RWPE2 (cell line): ENCODE measurements at regions not wholly inside any gene's neighbourhood (a gene's known extent, or its start where the extent isn't known, plus 50 kb on each side); places are given as distances from the start of the nearest gene placed in this dataset.

Source experiments
- ATAC-seq: fragments of 200-7000 bp; cut with Tn5 transposase; 3 replicates; pipeline ENCODE4 v1.9.1; 2021; ENCODE audit warnings: low read depth
- DNase-seq: peaks from one replicate; pipeline ENCODE4 v3.0.0-alpha.2; 2020; ENCODE audit warnings: low spot score
- H3K27ac ChIP-seq: fragments of 450-650 bp; 2 replicates; pipeline ENCODE4 v1.5.1; 2017; ENCODE audit warnings: mild to moderate bottlenecking; ENCODE audit not compliant: poor library complexity, severe bottlenecking
- H3K27me3 ChIP-seq: fragments of 250-450 bp; sonication (Bioruptor Pico); 2 replicates; pipeline ENCODE4 v1.5.1; 2021; ENCODE audit warnings: mild to moderate bottlenecking, moderate library complexity; ENCODE audit not compliant: insufficient read depth, poor library complexity, severe bottlenecking
- H3K36me3 ChIP-seq: fragments of 250-450 bp; sonication (Bioruptor Pico); 2 replicates; pipeline ENCODE4 v1.5.1; 2020; ENCODE audit warnings: low read depth, mild to moderate bottlenecking, moderate library complexity
- H3K4me1 ChIP-seq: fragments of 250-450 bp; sonication (Bioruptor Pico); 2 replicates; pipeline ENCODE4 v1.5.1; 2021; ENCODE audit warnings: mild to moderate bottlenecking, moderate library complexity; ENCODE audit not compliant: insufficient read depth, poor library complexity, severe bottlenecking
- H3K4me3 ChIP-seq: fragments of 250-450 bp; sonication (Bioruptor Pico); 2 replicates; pipeline ENCODE4 v1.5.1; 2021; ENCODE audit warnings: mild to moderate bottlenecking, moderate library complexity; ENCODE audit not compliant: severe bottlenecking
- H3K9me3 ChIP-seq: fragments of 250-450 bp; sonication (Bioruptor Pico); 2 replicates; pipeline ENCODE4 v1.5.1; 2021; ENCODE audit warnings: mild to moderate bottlenecking, moderate library complexity; ENCODE audit not compliant: severe bottlenecking
- TF ChIP-seq, protein P1 (sequence below): fragments of 450-650 bp; IDR thresholded peaks from one replicate; pipeline ENCODE4 v1.5.1; 2017; ENCODE audit warnings: mild to moderate bottlenecking, moderate library complexity; ENCODE audit not compliant: poor library complexity, severe bottlenecking

DNA sequence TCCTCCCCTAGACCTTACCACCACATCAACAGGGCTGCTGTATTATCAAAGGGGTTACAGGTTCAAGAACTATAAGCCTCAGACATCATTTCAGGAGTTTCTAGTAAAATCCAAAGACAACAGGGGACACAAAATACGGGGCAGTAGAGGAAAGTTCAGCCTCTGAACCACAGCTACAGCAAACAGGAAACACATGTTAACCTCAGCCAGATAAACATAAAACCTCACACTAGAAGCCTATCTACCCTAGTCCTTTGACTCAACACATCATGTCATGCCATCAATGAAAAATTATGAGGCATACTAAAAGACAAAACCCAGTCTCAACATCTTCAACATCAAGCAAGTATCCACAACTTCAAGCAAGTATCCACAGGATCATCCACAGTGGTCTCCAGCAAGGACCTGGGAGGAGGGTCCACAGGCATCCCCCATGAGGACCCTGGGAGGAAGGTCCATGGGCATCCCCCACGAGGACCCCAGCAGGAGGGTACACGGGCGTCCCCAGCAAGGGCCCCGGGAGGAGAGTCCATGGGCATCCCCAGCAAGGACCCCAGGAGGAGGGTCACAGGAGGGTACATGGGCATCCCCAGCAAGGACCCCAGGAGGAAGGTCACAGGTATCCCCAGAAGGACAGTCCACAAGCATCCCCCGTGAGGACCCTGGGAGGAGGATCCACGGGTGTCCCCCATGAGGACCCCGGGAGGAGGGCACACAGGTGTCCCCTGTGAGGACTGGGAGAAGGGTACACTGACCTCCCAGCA is 440.0 kb downstream of the MATN1 start:
- no peak overlapping the region for H3K4me3 ChIP-seq
- peaks cover 17% of the 10 kb centered on the region for H3K27me3 ChIP-seq
- DNase-seq (no peak), ATAC-seq (no peak)
- H3K27ac ChIP-seq: no peak overlapping the region
- no peaks in the 10 kb centered on the region for H3K9me3 ChIP-seq
- TF ChIP-seq, protein P1, sequence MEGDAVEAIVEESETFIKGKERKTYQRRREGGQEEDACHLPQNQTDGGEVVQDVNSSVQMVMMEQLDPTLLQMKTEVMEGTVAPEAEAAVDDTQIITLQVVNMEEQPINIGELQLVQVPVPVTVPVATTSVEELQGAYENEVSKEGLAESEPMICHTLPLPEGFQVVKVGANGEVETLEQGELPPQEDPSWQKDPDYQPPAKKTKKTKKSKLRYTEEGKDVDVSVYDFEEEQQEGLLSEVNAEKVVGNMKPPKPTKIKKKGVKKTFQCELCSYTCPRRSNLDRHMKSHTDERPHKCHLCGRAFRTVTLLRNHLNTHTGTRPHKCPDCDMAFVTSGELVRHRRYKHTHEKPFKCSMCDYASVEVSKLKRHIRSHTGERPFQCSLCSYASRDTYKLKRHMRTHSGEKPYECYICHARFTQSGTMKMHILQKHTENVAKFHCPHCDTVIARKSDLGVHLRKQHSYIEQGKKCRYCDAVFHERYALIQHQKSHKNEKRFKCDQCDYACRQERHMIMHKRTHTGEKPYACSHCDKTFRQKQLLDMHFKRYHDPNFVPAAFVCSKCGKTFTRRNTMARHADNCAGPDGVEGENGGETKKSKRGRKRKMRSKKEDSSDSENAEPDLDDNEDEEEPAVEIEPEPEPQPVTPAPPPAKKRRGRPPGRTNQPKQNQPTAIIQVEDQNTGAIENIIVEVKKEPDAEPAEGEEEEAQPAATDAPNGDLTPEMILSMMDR: no peak
- no peaks in the 10 kb centered on the region for H3K36me3 ChIP-seq
- no peaks in the 10 kb centered on the region for H3K4me1 ChIP-seq

GRCh38 chr1:30280572-30280971 is 442.8 kb downstream of the MATN1 start:
- DNase-seq (no peak), ATAC-seq (no peak)
- Histone ChIP-seq H3K36me3 (no peaks in the 10 kb centered on the region), H3K27me3 (peaks cover 20% of the 10 kb centered on the region), H3K4me3 (no peak overlapping the region), H3K9me3 (no peaks in the 10 kb centered on the region), H3K27ac (no peak overlapping the region), H3K4me1 (no peaks in the 10 kb centered on the region)
- TF ChIP-seq, protein P1: no peak

DNA sequence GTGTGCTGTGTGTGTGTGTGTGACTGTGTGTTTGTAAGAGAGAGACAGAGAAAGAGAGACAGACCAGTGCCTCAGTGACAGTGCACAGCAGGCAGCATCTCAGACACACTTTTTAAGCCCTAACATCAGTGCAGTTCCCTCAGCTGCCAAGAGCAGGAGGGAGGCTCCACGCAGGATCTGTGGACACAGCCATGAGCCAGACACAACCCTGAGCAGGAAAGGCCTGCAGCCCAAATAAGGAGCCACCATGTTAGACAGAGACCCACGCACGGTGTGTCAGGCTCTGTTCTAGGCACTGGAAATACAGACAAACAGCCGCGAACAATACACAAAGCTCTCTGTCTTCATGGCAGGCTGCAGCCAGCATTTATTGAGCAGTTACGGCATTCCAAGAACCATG is 445.5 kb downstream of the MATN1 start:
- DNase-seq (peak; percentile 11), ATAC-seq (no peak)
- TF ChIP-seq, protein P1: no peak

DNA sequence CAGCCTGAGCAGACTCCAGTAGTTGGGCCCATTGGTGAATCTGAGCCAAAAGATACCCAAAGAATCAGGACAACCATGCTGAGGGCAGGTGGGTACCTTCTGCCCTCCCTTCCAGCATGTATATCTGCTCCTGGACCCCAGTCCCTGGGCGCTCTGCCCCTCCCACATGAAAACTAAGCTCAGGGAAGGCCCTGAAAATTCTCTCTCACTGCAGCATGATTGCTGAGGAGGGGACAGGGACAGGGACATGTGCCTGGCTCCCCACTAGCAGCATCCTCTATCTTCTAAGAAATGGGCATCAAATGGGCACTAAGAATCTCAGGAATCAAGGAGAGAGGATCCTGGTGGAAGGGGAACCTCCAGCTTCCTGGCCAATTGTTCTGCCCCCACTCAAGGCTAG is 446.0 kb downstream of the MATN1 start:
- Histone ChIP-seq H3K9me3 (no peaks in the 10 kb centered on the region), H3K4me3 (no peak overlapping the region), H3K36me3 (no peaks in the 10 kb centered on the region), H3K4me1 (no peaks in the 10 kb centered on the region), H3K27me3 (peaks cover 20% of the 10 kb centered on the region), H3K27ac (no peak overlapping the region)
- ATAC-seq (no peak), DNase-seq (peak; percentile 12)
- TF ChIP-seq, protein P1: no peak

More for the DNA sequence above, 445.5 kb downstream of the MATN1 start:
- Histone ChIP-seq H3K4me1 (no peaks in the 10 kb centered on the region), H3K36me3 (no peaks in the 10 kb centered on the region), H3K27ac (no peak overlapping the region), H3K9me3 (no peaks in the 10 kb centered on the region), H3K4me3 (no peak overlapping the region), H3K27me3 (peaks cover 20% of the 10 kb centered on the region)

DNA sequence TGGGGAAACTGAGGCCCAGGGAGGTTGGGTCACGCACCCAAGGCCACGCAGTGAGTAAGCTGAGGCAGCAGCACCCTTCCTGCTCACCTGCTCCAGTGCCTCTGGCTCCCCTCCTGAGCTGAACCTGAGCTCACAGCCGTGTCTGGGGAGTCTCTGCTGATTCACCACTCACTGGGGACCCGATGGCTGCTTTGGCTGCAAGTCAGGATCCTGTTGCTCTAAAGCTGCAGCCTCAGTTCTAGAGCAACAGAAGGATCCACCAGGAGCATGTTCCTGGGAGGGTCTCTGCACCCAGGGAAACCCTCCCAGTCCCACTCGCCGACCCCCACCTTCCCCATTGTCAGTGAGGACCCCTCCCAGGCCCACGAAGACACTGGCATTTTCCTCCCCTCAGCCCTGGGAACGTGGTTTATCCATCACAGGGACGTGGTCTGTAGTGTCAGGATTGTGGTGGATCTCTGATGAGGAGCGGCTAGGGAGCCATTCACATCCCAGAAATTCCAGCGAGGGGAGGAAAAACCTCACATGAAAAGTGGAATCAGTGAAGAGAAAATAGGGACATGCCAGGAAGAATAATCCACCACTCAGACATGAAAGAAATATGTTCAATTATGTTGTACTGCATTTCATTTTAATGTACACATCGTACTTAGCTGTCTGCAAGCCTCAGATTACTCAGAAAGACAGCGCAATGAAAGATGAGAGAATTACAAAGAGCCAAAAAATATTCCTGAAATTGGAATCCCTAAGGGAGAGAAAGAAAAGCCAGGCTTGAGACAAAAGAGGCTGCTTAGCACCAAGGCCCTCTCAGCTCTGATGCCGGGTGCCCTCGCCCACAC is 447.2 kb downstream of the MATN1 start:
- DNase-seq (peak; percentile 21), ATAC-seq (no peak)
- H3K27ac ChIP-seq: no peak overlapping the region
- H3K27me3 ChIP-seq: peaks cover 19% of the 10 kb centered on the region
- H3K4me3 ChIP-seq: no peak overlapping the region
- no peaks in the 10 kb centered on the region for H3K9me3 ChIP-seq
- H3K36me3 ChIP-seq: no peaks in the 10 kb centered on the region
- no peaks in the 10 kb centered on the region for H3K4me1 ChIP-seq
- TF ChIP-seq, protein P1: no peak
